HG02973 (cell line): ENCODE measurements at regions not wholly inside any gene's neighbourhood (a gene's known extent, or its start where the extent isn't known, plus 50 kb on each side); places are given as distances from the start of the nearest gene placed in this dataset.

Experiments used
- ATAC-seq: cut with Tn5 transposase; IDR thresholded peaks from one replicate; pipeline ENCODE4 v1.9.1; 2021; ENCODE audit warnings: moderate library complexity; ENCODE audit not compliant: unreplicated experiment

DNA sequence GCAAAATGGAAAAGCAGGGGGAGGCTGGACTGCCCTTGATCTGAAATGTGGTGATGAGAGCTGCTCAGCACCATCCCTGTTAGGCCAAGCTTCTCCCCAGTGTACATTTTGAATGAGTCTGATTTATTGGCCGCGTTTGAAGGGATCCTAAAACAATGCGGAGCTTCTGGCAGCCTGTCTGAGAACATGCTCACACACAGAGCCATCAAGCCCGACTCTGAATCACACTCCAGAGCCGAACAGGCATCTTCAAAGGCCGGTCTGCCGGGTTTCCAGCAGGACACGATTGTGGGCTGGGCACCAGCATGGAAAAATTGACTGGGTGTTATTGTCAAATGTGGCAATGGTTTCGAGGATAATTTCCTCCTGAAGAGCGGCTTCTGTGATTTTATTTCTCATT, 235.9 kb downstream of the TFAP2C start:
- ATAC-seq, result no peak

DNA sequence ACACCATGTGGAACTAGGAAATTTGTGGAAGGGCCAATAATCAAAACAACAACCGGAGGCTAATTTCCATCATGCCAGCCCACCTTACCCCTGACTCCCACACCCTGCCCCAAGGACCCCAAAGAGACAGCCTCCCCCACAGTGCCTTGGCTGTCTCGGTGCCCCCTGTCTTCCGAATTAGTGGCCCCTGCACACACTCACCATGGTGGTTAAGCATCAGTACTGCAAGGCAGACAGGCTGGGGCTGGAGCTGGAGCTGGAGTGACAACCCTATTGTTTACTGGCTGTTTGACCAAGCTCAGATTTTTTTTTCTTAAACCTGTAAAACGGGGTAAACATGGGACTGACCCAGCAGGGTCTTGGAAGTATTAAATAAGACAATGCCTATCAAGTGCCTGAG, 238.0 kb downstream of the TFAP2C start:
- ATAC-seq, result no peak

DNA sequence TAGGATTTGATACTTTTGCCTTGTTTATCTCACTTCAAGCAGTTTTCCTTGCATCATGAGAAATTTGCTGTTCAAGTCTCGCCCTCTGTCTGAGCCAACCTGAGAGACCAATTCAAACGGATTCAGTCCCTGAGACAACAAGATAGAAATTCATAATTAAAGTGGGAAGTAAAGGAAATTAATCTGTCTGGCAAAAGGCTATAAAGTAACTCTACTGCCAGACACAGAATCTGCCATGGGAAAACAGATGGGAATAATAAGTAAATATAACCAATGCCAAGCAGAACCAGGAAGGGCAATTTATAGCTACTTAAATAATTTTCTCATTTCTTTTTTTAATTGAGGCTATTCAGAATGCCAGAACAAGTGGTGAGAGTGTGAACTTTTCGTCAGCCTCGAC, 239.6 kb downstream of the TFAP2C start:
- ATAC-seq, result no peak

DNA sequence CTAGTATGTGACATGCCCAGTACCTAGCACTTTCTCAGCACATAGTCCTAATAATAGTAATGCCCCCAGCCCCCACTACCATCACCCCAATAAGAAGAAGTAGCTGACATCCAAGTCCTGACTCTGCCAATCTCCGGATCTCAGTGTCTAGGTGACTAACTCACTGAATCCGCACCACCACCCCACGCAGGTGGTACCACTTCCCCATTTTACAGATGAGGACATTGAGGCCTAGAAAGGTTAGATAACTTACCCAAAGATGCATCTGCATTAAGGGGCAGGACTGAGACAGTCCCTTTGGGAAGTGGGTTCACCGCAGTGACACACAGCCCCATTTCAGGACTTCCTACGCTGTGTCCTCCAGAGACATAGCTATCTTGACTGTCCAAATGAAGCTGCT, 241.2 kb downstream of the TFAP2C start:
- no peak for ATAC-seq

DNA sequence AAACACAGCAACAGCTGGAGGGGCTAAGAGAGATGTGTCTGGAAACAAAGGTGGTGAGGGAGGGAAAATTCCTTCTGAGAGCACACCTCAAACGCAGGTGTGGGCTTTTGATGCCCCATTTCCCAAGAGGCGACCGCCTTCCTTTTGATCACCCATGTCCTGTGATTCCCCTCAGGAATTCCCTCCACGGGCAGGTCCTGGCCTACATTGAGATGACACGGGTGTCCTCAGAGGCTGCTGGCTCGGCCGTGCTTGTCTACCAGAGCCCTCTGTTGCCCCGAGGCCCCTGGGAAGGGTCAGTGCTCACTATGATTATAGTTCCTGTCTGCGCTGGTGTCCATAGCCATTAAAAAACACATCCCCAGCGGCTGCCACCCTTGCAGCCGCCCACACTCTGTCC, 242.6 kb downstream of the TFAP2C start:
- no peak for ATAC-seq

DNA sequence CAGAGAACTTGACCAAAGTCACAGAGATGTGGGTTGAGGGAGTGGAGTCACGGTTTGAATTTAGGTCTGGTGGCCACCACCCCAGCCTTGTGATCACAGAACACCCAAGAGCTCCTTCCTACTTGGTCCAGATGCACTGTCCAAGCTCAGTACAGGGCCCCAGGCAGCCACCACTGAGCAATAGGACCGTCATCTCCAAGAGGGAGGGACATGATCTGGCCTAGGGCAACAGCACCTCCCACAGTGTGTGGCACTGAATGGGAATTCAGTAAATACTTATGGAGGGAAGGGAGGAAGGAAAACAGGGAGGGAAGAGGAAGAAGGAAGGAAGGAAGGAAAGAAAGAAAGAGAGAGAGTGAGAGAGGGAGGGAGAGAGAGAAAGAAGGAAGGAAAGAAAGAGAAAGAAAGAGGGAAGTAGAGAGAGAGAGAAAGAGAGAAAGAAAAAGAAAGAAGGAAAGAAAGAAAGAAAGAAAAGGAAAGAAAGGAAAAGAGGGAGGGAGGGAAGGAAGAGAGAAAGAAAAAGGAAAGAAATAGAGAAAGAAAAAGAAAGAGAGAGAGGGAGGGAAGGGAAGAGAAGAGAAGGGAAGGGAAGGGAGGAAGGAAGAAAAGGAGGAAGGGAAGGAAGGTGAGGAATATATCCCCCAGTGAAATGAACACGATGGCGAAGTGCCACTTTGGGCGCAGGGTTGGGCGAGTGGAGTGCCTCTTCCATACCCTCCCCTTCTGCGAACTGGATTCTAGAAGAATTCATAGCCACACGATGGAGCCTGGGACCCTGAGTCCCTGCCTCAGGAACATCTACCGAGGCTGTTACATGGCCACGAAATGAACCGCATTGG, 243.7 kb downstream of the TFAP2C start:
- no peak for ATAC-seq

DNA sequence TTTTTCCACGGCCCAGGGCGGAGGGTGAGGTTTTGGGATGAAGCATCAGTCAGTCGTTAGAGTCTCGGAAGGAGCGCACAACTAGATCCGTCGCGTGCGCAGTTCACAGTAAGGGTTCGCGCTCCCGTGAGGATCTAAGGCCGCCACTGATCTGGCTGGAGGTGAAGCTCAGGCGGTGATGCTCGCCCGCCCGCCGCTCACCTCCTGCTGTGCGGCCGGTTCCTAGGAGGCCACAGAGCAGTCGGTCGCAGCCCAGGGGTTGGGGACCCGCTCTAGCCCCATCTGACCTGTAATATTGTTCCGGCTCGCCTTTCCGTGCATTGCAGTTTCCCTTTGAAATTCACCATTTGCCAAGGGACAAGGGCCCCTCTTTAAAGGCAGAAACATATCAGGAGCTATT, 244.7 kb downstream of the TFAP2C start:
- no peak for ATAC-seq

DNA sequence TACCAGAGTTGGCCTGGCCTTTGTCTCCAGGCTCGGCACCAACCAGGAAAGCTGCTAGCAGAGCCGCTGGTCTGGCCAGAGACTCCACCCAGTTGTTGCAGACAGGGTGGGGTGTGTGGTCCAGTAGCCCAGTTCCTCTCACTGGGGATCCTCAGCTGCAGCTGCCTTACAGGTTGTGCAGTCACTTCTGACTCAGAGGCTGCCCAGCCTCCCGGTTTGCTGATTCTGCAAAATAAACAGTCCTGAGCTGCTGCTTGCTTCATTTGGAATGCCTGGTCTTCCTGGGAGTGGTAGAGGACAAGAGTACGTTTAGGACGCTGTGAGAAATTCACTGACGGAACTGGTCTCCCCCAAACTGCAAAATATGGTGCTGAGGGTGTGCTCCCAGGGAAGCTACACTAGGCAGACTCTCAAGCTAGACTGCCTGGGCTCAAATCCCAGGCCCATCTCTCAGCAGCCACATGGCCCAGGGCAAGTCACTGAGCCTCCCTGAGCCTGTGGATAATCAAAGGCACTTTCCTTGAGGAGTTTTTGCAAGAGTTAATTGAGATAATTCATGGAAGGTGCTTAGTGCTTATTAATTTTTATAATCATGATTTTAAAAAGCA, 246.1 kb downstream of the TFAP2C start:
- ATAC-seq, result no peak

DNA sequence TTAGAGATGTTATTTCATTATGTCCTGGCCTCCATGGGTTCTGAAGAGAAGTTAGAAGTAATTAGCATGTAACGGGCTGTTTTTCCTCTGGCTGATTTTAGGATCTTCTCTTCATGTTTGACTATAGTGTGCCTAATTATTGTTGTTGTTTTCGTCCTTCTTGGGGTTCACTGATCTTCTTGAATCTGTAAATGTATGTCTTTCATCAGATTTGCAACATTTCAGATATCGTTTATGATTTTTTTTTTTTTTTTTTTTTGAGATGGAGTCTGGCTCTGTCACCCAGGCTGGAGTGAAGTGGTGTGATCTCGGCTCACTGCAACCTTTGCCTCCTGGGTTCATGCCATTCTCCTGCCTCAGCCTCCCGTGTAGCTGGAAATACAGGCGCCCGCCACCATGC, 246.7 kb downstream of the TFAP2C start:
- no peak for ATAC-seq

DNA sequence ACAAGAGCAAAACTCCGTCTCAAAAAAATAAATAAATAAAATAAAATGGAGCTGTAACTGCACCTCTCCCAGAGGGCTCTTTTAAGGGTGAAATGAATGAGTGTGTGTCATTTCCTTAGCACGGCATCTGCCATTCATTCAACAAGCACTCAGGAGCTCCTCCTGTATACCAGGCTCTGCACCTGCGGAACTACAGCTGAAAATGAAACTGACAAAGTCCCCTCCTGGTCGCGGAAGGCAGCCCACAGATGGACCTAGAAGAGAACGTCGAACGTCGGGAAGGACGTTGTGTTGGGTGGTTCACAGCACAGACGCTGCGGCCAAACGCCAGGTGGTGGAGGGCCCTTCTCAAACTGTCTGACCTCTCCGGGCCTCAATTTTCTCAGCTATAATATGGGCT, 256.4 kb downstream of the TFAP2C start:
- ATAC-seq, result no peak

DNA sequence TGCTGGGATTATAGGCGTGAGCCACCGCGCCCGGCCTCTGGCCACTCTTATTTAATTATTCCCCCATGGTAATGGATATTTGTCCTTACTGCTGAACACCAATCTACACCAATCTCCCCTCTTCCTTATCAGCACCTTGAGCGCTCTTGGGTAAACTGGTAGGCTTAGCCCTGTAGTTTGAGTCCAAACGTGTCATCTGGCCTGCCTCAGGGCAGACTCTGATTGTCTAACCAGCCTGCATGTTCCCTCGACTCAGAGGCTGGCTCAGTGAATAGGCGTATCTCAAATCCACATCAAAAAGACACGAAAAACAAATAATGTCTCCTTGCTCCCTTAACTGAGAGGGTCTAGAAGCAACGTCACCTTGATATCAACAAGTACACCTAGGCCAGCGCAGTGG, 260.9 kb downstream of the TFAP2C start:
- no peak for ATAC-seq

DNA sequence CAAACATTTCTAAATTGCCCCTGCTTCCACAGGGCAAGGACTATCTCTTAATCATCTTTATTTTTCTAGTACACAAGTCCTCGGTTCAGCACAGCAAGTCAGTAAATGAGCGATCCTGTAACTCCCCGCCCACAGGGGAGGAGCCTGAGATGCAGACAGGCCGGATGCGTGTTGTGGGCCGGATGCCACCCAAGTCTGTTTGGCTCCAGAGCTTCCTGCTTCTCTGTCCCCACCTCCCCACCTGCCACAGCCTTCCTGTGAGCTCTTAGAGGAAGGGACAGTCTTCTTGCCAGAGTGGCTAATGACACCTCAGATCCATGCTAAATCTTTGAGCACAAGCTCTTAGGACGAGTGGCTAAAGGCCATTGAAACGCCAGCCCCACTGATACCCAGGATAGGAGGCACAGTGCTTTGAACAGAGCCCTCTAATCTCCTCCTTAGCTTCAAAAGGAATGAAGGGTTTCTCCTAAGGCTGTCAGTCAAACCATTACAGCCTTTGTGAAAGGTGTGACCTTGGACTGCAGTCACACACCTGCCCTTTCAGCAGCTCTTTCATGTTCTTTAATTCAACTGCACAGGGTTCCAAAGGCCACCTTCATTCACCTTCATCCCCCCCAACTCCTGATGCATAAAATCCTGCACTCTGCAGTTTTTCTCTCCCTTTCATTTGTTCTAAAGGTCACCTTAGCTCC, 264.3 kb downstream of the TFAP2C start:
- no peak for ATAC-seq

DNA sequence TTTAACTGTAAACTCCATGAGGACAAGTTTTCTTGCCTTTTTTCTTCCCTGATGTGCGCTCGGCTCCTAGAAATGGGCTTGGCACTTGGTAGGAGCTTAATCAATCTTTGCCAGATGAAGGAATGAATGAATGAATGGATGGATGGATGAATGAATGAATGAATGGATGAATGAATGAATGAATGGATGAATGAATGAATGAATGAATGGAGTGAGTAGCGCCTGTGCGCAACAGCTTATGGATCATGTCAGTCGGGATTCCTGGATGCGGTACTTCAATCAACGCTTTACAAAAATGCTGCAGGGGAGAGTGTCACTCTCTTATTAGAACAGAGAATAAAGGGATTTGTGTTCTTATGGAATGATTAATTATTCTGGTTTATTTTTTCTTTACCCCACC, 267.3 kb downstream of the TFAP2C start:
- no peak for ATAC-seq

DNA sequence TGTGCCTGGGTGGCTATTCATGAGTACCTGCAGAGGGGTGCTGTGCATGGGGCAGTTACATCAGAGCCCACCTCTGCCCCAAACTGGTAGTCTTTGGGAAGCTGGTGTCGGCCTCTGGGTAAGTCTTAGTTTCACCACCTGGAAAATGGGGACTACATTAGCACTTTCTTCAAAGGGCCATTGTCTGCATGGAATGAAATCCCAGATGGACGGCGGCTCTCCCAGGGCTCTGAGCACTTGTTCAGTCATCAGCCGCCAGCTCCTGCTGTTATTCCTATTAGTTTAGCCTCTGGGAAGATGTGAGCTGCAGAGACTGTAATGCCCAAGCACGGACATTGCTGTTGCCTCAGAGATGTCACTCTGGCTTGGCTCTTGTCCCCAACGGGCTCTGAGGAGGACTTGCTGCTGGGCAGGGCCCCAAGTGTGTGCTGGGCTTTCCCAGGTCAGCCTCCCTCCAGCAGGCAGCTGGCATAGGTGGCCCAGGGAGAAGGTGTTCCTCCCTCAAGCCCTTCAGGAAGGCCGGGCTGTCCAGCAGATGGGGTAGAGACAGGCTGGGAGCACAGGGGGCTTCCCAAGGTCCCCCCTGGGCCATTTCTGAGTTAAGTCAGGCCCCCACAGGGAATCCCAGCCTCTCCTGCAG, 268.3 kb downstream of the TFAP2C start:
- no peak for ATAC-seq

DNA sequence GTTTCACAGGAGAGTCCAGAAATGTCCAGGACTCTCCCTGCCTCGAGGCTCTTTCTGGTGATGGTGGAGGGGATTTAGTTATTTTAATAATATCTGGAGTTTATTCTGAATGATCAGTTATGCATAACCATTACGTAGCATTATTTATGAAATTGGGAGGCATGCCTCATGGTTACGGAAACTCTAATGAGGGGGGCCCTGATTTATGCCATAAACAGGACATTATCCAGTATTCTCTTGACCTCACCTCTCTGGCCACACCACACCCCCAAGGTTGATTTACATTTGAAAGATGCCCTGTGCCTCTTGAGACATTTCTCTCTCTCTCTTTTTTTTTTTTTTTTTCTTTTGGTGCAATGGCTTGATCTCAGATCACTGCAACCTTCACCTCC, 268.8 kb downstream of the TFAP2C start:
- no peak for ATAC-seq

DNA sequence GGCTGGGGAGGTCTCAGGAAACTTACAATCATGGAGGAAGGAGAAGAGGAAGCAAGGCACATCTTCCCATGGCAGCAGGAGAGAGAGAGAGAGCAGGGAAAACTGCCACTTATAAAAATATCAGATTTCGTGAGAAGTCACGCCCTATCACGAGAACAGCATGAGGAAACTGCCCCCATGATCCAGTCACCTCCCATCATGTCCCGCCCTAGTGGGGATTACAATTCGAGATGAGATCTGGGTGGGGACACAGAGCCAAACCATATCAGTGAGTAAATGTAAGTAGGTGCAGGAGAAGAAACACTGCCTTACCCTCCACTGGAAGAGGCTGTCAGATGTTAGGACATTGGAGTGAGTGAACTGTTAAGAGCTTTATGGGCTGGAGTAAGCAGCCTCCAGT, 270.4 kb downstream of the TFAP2C start:
- ATAC-seq, result no peak

DNA sequence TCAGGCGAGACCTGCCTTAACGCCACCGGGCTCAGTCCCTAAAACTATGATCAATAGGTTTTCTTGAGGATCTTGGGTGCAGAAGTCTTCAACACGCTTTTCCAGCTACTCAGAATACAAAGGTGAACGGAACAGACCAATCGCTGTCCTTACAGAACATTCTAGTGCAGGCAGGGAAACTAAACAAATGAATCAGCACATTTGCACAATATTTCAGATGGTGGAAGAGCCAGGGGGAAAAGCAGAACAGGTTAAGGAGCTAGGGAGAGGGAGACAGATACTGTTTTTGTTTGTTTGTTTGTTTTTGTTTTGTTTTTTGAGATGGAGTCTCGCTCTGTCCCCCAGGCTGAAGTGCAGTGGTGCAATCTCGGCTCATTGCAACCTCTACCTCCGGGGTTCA, 271.1 kb downstream of the TFAP2C start:
- ATAC-seq, result no peak

DNA sequence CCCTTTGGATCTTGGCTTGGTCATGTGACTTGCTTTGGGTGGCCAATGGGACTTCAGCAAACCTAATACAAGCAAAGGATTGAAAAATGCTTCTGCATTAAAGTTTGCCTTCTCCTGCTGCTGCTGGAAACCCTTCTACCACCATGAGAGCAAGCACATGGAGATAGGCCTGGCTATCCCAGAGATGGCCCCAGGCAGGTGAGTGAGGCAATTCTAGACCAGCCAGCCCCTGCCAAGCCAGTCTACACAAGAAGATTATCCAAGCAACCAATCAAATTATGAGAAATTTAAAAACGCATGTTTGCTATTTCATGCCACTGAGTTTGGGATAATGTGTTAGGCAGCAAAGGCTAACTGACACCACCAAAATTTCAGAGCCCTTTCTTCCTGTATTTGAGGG, 274.3 kb downstream of the TFAP2C start:
- no peak for ATAC-seq

DNA sequence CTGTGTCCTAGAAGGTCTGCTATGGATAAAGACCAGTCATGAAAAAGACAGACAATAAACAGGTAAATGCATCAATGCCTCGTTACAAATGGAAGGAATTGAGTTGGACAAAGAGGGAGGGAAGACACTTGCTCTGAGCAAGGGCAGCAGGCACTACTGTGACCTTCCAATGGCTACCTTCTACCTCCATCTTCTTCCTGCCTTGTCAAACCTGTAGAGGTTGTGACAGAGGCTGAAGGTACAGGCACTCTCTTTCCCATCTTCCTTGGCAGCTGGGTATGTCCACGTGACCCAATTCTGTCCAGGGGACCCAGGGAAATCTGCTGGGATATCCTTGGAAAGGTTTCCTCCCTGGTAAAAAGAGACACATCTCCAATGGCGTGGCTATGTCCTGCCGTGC, 274.8 kb downstream of the TFAP2C start:
- ATAC-seq, result no peak

DNA sequence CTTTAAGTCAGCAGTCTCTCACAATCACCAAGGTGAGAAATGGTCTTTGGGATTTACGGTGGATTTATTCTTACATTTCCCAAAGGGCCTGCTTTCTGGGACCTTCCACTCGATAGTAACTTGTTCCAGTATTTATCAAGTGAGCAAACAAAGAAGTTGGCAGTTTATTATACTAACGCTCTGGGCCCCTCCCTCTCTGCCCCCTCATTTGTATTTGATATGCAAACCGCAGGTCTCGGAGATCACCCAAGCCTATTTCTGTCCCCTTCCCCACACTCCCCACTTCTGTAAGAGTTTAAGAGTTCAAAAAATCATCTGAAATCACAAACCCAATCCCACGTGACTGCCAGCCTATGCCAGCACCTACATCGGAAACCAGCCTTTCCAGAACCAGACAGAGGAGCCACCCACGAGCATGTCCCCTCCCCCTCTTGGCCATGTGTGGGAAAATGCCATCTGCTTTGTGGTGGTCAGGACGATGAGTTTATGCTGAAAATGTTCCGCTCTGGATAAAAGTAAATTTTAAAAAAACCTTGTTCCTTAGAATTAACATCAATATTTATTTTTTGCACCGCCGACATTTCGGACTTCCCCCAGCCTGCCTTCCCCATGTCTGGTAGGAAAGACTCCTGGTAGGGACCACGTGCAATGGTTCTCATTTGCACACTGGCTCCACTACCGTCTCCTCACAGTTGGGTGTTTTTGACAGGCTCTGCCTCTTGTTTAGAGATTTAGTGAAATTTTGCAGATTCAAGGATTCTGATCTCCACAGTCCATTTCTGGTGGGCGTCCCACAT, 281.0 kb downstream of the TFAP2C start:
- ATAC-seq, result no peak

DNA sequence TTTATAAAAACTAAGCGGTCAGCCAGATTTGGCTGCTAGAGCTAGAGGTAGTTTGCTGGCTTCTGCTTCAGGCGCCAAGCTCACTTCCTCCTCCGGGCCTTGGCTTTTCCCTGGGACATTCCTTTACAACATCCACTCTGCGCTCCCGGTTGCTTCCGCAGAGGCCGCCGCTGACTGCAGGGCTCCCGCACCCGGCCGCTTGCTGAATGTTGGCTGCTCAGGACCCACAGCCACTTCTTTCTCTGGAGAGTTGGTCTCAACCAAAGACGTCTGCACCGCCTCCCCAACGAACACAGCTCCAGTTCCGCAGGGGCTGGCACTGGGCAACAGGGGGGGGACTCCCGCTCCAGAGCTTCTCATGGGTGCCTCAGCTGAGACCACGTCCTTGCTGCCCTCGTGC, 282.8 kb downstream of the TFAP2C start:
- no peak for ATAC-seq
